Thyroid gland (tissue), 4 donors: ENCODE measurements at regions not wholly inside any gene's neighbourhood (a gene's known extent, or its start where the extent isn't known, plus 50 kb on each side); places are given as distances from the start of the nearest gene placed in this dataset.

Experiments used
- DNase-seq, 2 donors: peaks; one replicate each; pipeline ENCODE4 v3.0.0-alpha.2; 2019
- H3K27ac ChIP-seq, 3 donors: fragments of 200-600 bp; sonication (generic); 1 replicate in 2 of 3; 2 replicates in 1 of 3; pipeline ENCODE4 v1.5.1; 2016 to 2019; ENCODE audit warnings: mild to moderate bottlenecking in 1 of 3, moderate library complexity in 1 of 3
- H3K27me3 ChIP-seq: fragments of 200-600 bp; sonication (generic); one replicate; pipeline ENCODE4 v1.5.1; 2019
- H3K36me3 ChIP-seq, 2 donors: fragments of 200-600 bp; sonication (generic); one replicate each; pipeline ENCODE4 v1.5.1; 2016 to 2019
- H3K4me1 ChIP-seq, 2 donors: fragments of 200-600 bp; sonication (generic); one replicate each; pipeline ENCODE4 v1.5.1; 2017 to 2019
- H3K4me3 ChIP-seq, 3 donors: fragments of 200-600 bp; sonication (generic); replicated peaks in 1 of 3; 1 replicate in 2 of 3; 2 replicates in 1 of 3; pipeline ENCODE4 v1.5.1; 2016; ENCODE audit warnings: mild to moderate bottlenecking in 1 of 3
- H3K9me3 ChIP-seq: fragments of 200-600 bp; sonication (generic); one replicate; pipeline ENCODE4 v1.5.1; 2017
- POLR2A ChIP-seq, 2 donors: fragments of 450-650 bp; IDR thresholded peaks; one replicate each; pipeline ENCODE4 v1.6.1; 2017; ENCODE audit warnings: antibody characterized with exemption in 2 of 2, mild to moderate bottlenecking in 2 of 2, moderate library complexity in 1 of 2
- WGBS, 2 donors: methylation state at CpG; one replicate each; pipeline ENCODE4 v1.1.5; 2017; 5-methylcytosine and 5-hydroxymethylcytosine counted together
- intact Hi-C: fragments of 100-400 bp; cut with DNase I; formaldehyde crosslinking; loops from one replicate; pipeline ENCODE4 v1.15.1; 2023
- TF ChIP-seq, protein P1 (sequence below), 6 experiments: fragments of 200-600 bp in 3 of 6; fragments of 450-650 bp in 3 of 6; sonication (generic) in 3 of 6; IDR thresholded peaks; one replicate each; pipeline ENCODE4 v1.5.1; 2016 to 2019; ENCODE audit warnings: antibody characterized with exemption in 6 of 6, mild to moderate bottlenecking in 2 of 6, inconsistent platforms in 1 of 6, moderate library complexity in 1 of 6

DNA sequence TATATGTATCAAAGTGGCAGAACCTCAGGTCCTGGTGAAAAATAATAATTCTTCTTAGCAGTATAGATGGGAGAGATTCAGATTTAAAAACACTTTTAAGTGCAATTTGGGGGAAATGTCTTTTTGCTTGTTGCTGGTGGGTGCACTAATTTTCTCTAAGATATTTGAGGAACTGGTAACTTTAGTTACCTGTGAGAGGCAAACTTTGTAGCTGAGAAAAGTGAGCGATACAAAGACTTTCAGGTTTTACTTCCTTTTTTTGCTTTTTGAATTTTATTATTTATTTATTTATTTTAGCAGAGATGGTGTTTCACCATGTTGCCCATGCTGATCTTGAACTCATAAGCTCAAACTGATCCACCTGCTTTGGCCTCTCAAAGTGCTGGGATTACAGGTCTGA lies 303.1 kb upstream of the PTGER4 start:
- DNase-seq: no peak
- Histone ChIP-seq H3K4me3 (no peak overlapping the region), H3K36me3 (no peaks in the 10 kb centered on the region), H3K4me1 (no peaks in the 10 kb centered on the region), H3K9me3 (no peaks in the 10 kb centered on the region), H3K27me3 (no peaks in the 10 kb centered on the region), H3K27ac (no peak overlapping the region)
- intact Hi-C loops: no loop called here
- 92 to 94% methylated on average over 1 of the region's 1 CpG for whole genome bisulfite sequencing, 2 donors
- no peak for TF ChIP-seq POLR2A (IDR thresholded peaks at IDR 0.05)
- TF ChIP-seq, protein P1, sequence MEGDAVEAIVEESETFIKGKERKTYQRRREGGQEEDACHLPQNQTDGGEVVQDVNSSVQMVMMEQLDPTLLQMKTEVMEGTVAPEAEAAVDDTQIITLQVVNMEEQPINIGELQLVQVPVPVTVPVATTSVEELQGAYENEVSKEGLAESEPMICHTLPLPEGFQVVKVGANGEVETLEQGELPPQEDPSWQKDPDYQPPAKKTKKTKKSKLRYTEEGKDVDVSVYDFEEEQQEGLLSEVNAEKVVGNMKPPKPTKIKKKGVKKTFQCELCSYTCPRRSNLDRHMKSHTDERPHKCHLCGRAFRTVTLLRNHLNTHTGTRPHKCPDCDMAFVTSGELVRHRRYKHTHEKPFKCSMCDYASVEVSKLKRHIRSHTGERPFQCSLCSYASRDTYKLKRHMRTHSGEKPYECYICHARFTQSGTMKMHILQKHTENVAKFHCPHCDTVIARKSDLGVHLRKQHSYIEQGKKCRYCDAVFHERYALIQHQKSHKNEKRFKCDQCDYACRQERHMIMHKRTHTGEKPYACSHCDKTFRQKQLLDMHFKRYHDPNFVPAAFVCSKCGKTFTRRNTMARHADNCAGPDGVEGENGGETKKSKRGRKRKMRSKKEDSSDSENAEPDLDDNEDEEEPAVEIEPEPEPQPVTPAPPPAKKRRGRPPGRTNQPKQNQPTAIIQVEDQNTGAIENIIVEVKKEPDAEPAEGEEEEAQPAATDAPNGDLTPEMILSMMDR (IDR thresholded peaks at IDR 0.05): no peak

GRCh38 chr5:40374853-40375252 lies 304.9 kb upstream of the PTGER4 start:
- TF ChIP-seq, protein P1 (IDR thresholded peaks at IDR 0.05): no peak
- TF ChIP-seq POLR2A (IDR thresholded peaks at IDR 0.05): no peak

GRCh38 chr5:40368200-40368599 lies 311.5 kb upstream of the PTGER4 start:
- Histone ChIP-seq H3K4me1 (no peaks in the 10 kb centered on the region), H3K27ac (no peak overlapping the region), H3K9me3 (no peaks in the 10 kb centered on the region), H3K4me3 (no peak overlapping the region), H3K27me3 (no peaks in the 10 kb centered on the region), H3K36me3 (no peaks in the 10 kb centered on the region)
- no peak for DNase-seq
- intact Hi-C loops: no loop called here
- 90 to 97% methylated on average over 5 of the region's 5 CpGs for WGBS, 2 donors
- TF ChIP-seq POLR2A (IDR thresholded peaks at IDR 0.05): no peak
- TF ChIP-seq, protein P1 (IDR thresholded peaks at IDR 0.05): no peak

More at GRCh38 chr5:40374853-40375252, 304.9 kb upstream of the PTGER4 start:
- no peak overlapping the region for H3K27ac ChIP-seq
- no peaks in the 10 kb centered on the region for H3K9me3 ChIP-seq
- no peak overlapping the region for H3K4me3 ChIP-seq
- no peaks in the 10 kb centered on the region for H3K36me3 ChIP-seq
- no peaks in the 10 kb centered on the region for H3K4me1 ChIP-seq
- intact Hi-C loops: no loop called here
- H3K27me3 ChIP-seq: no peaks in the 10 kb centered on the region
- WGBS, 2 donors: 68 to 76% methylated on average over 6 of the region's 6 CpGs
- DNase-seq: no peak

DNA sequence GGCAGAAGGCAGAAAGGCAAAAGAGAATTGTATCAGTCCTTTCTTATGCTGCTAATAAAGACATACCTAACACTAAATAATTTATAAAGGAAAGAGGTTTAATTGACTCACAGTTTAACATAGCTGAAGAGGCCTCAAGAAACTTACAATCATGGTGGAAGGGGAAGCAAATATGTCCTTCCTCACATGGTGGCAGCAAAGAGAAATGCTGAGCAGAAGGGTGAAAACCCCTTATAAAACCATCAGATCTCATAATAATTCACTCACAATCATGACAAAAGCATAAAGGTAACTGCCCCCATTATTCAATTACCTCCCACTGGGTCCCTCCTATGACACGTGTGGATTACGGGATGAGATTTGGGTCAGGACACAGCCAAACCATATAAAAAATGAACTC lies 312.5 kb upstream of the PTGER4 start:
- TF ChIP-seq POLR2A (IDR thresholded peaks at IDR 0.05): no peak
- TF ChIP-seq, protein P1 (IDR thresholded peaks at IDR 0.05): no peak
- WGBS, 2 donors: 95 to 98% methylated on average over 2 of the region's 2 CpGs
- DNase-seq: no peak
- H3K9me3 ChIP-seq: no peaks in the 10 kb centered on the region
- no peaks in the 10 kb centered on the region for H3K4me1 ChIP-seq
- intact Hi-C loops: no loop called here
- H3K27ac ChIP-seq: no peak overlapping the region
- no peak overlapping the region for H3K4me3 ChIP-seq
- no peaks in the 10 kb centered on the region for H3K27me3 ChIP-seq
- no peaks in the 10 kb centered on the region for H3K36me3 ChIP-seq

DNA sequence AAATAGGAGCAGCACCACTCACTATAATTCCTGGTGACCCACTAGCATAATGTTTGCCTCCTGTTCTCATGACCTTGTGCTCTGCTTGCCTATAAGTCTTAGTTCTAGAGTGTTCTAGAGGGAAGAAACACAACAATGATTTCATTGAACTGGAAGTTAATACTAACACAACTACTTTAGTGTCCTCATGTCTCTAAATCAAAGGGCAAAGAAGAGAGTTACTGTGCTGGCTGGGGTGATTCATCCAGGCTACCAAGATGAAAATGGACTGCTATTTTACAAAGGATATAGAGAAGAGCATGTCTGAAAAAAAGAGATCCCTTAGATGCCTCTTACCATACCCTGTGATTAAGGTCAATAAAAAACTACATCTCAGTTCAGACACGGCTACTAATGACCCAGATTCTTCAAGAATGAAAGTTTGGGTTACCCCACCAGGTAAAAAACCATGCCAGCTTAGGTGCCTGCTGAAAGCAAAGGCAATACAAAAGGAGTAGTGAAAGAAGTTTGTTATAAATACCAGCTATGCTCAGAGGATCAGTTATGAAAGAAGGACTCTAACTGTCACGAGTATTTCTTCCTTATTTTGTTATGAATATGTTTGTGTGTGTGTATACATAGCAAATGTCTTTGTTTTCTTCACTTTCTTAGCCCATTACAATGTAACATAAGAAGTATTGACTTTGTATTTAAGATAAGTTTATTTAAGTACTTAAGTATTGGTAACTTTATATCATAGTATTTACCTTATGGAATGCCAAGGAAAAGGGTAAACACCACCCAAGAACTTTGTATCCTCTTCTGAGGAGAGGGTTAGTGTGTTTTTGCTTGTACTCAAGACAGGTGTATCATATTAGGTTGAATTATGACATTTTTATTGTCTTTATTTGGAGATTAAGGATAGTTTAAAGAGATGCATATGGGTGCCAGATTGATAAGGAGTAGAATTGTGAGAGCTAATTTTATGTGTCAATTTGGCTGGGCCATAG lies 314.1 kb upstream of the PTGER4 start:
- H3K9me3 ChIP-seq: no peaks in the 10 kb centered on the region
- intact Hi-C loops: no loop called here
- TF ChIP-seq, protein P1 (IDR thresholded peaks at IDR 0.05): no peak
- no peak for TF ChIP-seq POLR2A (IDR thresholded peaks at IDR 0.05)
- H3K4me3 ChIP-seq: no peak overlapping the region
- 88 to 90% methylated on average over 2 of the region's 2 CpGs for WGBS, 2 donors
- DNase-seq: no peak
- H3K4me1 ChIP-seq: no peaks in the 10 kb centered on the region
- H3K27ac ChIP-seq: no peak overlapping the region
- no peaks in the 10 kb centered on the region for H3K36me3 ChIP-seq
- no peaks in the 10 kb centered on the region for H3K27me3 ChIP-seq
